SU-DHL-6 (cell line): ENCODE measurements at regions not wholly inside any gene's neighbourhood (a gene's known extent, or its start where the extent isn't known, plus 50 kb on each side); places are given as distances from the start of the nearest gene placed in this dataset.

Experiments used
- H2AFZ ChIP-seq: fragments of 200-600 bp; sonication (generic); 2 replicates; pipeline ENCODE4 v1.6.1; 2014; ENCODE audit warnings: low read depth, mild to moderate bottlenecking, moderate library complexity, mixed read lengths, antibody characterized with exemption, low read length; ENCODE audit not compliant: severe bottlenecking
- H3F3A ChIP-seq: fragments of 200-600 bp; shearing (Covaris generic); 2 replicates; pipeline ENCODE4 v1.6.0; 2016; ENCODE audit warnings: antibody characterized with exemption, mild to moderate bottlenecking; ENCODE audit not compliant: insufficient read depth
- H3K27ac ChIP-seq: fragments of 200-600 bp; sonication (generic); 2 replicates; pipeline ENCODE4 v1.5.1; 2016; ENCODE audit warnings: low read depth, mild to moderate bottlenecking, low read length, moderate library complexity, mixed read lengths
- H3K27me3 ChIP-seq: fragments of 200-600 bp; sonication (generic), shearing (Covaris generic); 2 replicates; pipeline ENCODE4 v1.6.0; 2014; ENCODE audit warnings: mild to moderate bottlenecking, low read length
- H3K36me3 ChIP-seq: fragments of 200-600 bp; sonication (generic); 2 replicates; pipeline ENCODE4 v1.6.1; 2014; ENCODE audit warnings: mild to moderate bottlenecking, low read length, mixed read lengths
- H3K4me2 ChIP-seq: fragments of 300-600, 200-600 bp; shearing (Covaris generic), sonication (generic); 2 replicates; pipeline ENCODE4 v1.6.0; 2014; ENCODE audit warnings: low read length, low read depth, mild to moderate bottlenecking; ENCODE audit not compliant: poor library complexity, severe bottlenecking
- H3K4me3 ChIP-seq: fragments of 200-600 bp; sonication (generic); 2 replicates; pipeline ENCODE4 v1.5.1; 2014; ENCODE audit warnings: antibody characterized with exemption, low read length, mild to moderate bottlenecking, mixed read lengths; ENCODE audit not compliant: insufficient read depth, poor library complexity, severe bottlenecking
- H3K79me2 ChIP-seq: fragments of 200-600 bp; sonication (generic); 2 replicates; pipeline ENCODE4 v1.6.1; 2014; ENCODE audit warnings: mild to moderate bottlenecking, low read length, moderate library complexity; ENCODE audit not compliant: insufficient read depth
- H3K9ac ChIP-seq: fragments of 200-600 bp; sonication (generic); 2 replicates; pipeline ENCODE4 v1.7.0; 2014; ENCODE audit warnings: mild to moderate bottlenecking, low read length
- H3K9me2 ChIP-seq: fragments of 200-600 bp; sonication (generic); replicated peaks from 2 replicates; pipeline ENCODE4 v1.6.1; 2014; ENCODE audit warnings: low read length; ENCODE audit not compliant: insufficient read depth
- H3K9me3 ChIP-seq: fragments of 200-600 bp; sonication (generic); 2 replicates; pipeline ENCODE4 v1.6.1; 2014; ENCODE audit warnings: low read length, mixed read lengths; ENCODE audit not compliant: insufficient read depth
- H4K20me1 ChIP-seq: fragments of 200-600 bp; sonication (generic); 2 replicates; pipeline ENCODE4 v1.6.1; 2014; ENCODE audit warnings: low read depth, mild to moderate bottlenecking, antibody characterized with exemption, low read length, moderate library complexity, mixed read lengths
- CTCF ChIP-seq: fragments of 200-600 bp; sonication (generic); IDR thresholded peaks from one replicate; pipeline ENCODE4 v1.5.1; 2017; ENCODE audit warnings: antibody characterized with exemption, mild to moderate bottlenecking, low read length, moderate library complexity; ENCODE audit not compliant: insufficient read depth, poor library complexity, severe bottlenecking
- EZH2phosphoT487 ChIP-seq: fragments of 200-600 bp; sonication (generic), shearing (Covaris generic); conservative IDR thresholded peaks from 2 replicates; pipeline ENCODE4 v1.6.1; 2018; ENCODE audit warnings: mild to moderate bottlenecking, antibody characterized with exemption, low read length, moderate library complexity, mixed read lengths

- H3K79me2 ChIP-seq = no peaks in the 10 kb centered on the region
- H4K20me1 ChIP-seq = no peaks in the 10 kb centered on the region
- no peak overlapping the region for H3K4me3 ChIP-seq
- H3K27ac ChIP-seq = no peak overlapping the region
- TF ChIP-seq CTCF (no peak), EZH2phosphoT487 (no peak)
- no peak overlapping the region for H3K4me2 ChIP-seq
- H2AFZ ChIP-seq = no peak overlapping the region
- no peaks in the 10 kb centered on the region for H3K9me3 ChIP-seq
- no peaks in the 10 kb centered on the region for H3K36me3 ChIP-seq
- no peaks in the 10 kb centered on the region for H3K27me3 ChIP-seq
- no peaks in the 10 kb centered on the region for H3K9me2 ChIP-seq
- no peaks in the 10 kb centered on the region for H3F3A ChIP-seq
- no peak overlapping the region for H3K9ac ChIP-seq
Observed at GRCh38 chr7:24229481-24230226, 54.3 kb upstream of the NPY start.

- Histone ChIP-seq H3K4me2 (no peak overlapping the region), H2AFZ (no peak overlapping the region), H3K79me2 (no peaks in the 10 kb centered on the region), H4K20me1 (no peaks in the 10 kb centered on the region), H3K9ac (no peak overlapping the region), H3K4me3 (no peak overlapping the region), H3K27me3 (no peaks in the 10 kb centered on the region), H3K9me2 (no peaks in the 10 kb centered on the region), H3K9me3 (no peaks in the 10 kb centered on the region), H3K36me3 (no peaks in the 10 kb centered on the region), H3K27ac (no peak overlapping the region), H3F3A (no peaks in the 10 kb centered on the region)
- TF ChIP-seq CTCF (no peak), EZH2phosphoT487 (no peak)
Observed at GRCh38 chr7:24231493-24231892, 52.5 kb upstream of the NPY start.

- Histone ChIP-seq H3K79me2 (no peaks in the 10 kb centered on the region), H2AFZ (no peak overlapping the region), H3K4me2 (no peak overlapping the region), H3K36me3 (no peaks in the 10 kb centered on the region), H3K9me2 (no peaks in the 10 kb centered on the region), H3K9ac (no peak overlapping the region), H4K20me1 (no peaks in the 10 kb centered on the region), H3K4me3 (no peak overlapping the region), H3K27ac (no peak overlapping the region), H3K9me3 (no peaks in the 10 kb centered on the region), H3K27me3 (no peaks in the 10 kb centered on the region), H3F3A (no peaks in the 10 kb centered on the region)
- TF ChIP-seq CTCF (no peak), EZH2phosphoT487 (no peak)
Observed at GRCh38 chr7:24233386-24233785, 50.6 kb upstream of the NPY start.
